HL-60 (cell line): ENCODE measurements at regions not wholly inside any gene's neighbourhood (a gene's known extent, or its start where the extent isn't known, plus 50 kb on each side); places are given as distances from the start of the nearest gene placed in this dataset.

Source experiments
- GABPA ChIP-seq: IDR thresholded peaks from 2 replicates; pipeline ENCODE4 v1.6.1; 2012; ENCODE audit warnings: low read depth
- POLR2AphosphoS5 ChIP-seq: IDR thresholded peaks from 2 replicates; pipeline ENCODE4 v1.6.1; 2012; ENCODE audit warnings: low read depth
- REST ChIP-seq: IDR thresholded peaks from 2 replicates; pipeline ENCODE4 v1.6.1; 2012; ENCODE audit warnings: low read depth; ENCODE audit not compliant: insufficient replicate concordance
- SPI1 ChIP-seq: IDR thresholded peaks from 2 replicates; pipeline ENCODE4 v1.6.1; 2012; ENCODE audit warnings: low read depth, mild to moderate bottlenecking, borderline replicate concordance
- TF ChIP-seq, protein P1 (sequence below): IDR thresholded peaks from one replicate; pipeline ENCODE4 v1.5.1; 2011; ENCODE audit warnings: low read length, control low read depth, inconsistent platforms; ENCODE audit not compliant: insufficient read depth

- TF ChIP-seq, protein P1, sequence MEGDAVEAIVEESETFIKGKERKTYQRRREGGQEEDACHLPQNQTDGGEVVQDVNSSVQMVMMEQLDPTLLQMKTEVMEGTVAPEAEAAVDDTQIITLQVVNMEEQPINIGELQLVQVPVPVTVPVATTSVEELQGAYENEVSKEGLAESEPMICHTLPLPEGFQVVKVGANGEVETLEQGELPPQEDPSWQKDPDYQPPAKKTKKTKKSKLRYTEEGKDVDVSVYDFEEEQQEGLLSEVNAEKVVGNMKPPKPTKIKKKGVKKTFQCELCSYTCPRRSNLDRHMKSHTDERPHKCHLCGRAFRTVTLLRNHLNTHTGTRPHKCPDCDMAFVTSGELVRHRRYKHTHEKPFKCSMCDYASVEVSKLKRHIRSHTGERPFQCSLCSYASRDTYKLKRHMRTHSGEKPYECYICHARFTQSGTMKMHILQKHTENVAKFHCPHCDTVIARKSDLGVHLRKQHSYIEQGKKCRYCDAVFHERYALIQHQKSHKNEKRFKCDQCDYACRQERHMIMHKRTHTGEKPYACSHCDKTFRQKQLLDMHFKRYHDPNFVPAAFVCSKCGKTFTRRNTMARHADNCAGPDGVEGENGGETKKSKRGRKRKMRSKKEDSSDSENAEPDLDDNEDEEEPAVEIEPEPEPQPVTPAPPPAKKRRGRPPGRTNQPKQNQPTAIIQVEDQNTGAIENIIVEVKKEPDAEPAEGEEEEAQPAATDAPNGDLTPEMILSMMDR, result no peak
- TF ChIP-seq POLR2AphosphoS5 (no peak), GABPA (no peak), SPI1 (no peak), REST (no peak)
Measured at GRCh38 chr5:117701062-117701461, 1126.4 kb upstream of the SEMA6A start.
